Mesenchymal stem cell (in vitro differentiated cells and primary cell): ENCODE measurements at regions not wholly inside any gene's neighbourhood (a gene's known extent, or its start where the extent isn't known, plus 50 kb on each side); places are given as distances from the start of the nearest gene placed in this dataset.

Experiments used
- DNase-seq: peaks from one replicate; pipeline ENCODE4 v3.0.0-alpha.2; 2013
- H2AFZ ChIP-seq: one replicate; pipeline ENCODE4 v1.6.1; 2013; ENCODE audit warnings: low read depth, mild to moderate bottlenecking, control low read depth, inconsistent platforms, low read length, moderate library complexity
- H2AK5ac ChIP-seq: 2 replicates; pipeline ENCODE4 v1.6.1; 2013; ENCODE audit warnings: low read length, moderate library complexity, mild to moderate bottlenecking, inconsistent platforms; ENCODE audit not compliant: severe bottlenecking
- H2BK120ac ChIP-seq: one replicate; pipeline ENCODE4 v1.6.1; 2013; ENCODE audit warnings: low read depth, mild to moderate bottlenecking, inconsistent platforms, low read length, moderate library complexity
- H2BK12ac ChIP-seq, 2 experiments: one replicate each; pipeline ENCODE4 v1.6.1; 2013; ENCODE audit warnings: inconsistent platforms in 2 of 2, low read length in 2 of 2, mild to moderate bottlenecking in 2 of 2, moderate library complexity in 2 of 2, control low read depth in 1 of 2
- H2BK15ac ChIP-seq: one replicate; pipeline ENCODE4 v1.6.1; 2013; ENCODE audit warnings: mild to moderate bottlenecking, low read depth, inconsistent platforms; ENCODE audit not compliant: poor library complexity, severe bottlenecking
- H2BK5ac ChIP-seq: 2 replicates; pipeline ENCODE4 v1.6.1; 2013; ENCODE audit warnings: low read depth, mild to moderate bottlenecking, low read length, control low read depth, inconsistent platforms; ENCODE audit not compliant: poor library complexity, severe bottlenecking
- H3K14ac ChIP-seq, 2 experiments: one replicate each; pipeline ENCODE4 v1.6.1; 2013; ENCODE audit warnings: inconsistent platforms in 2 of 2, low read length in 2 of 2, control low read depth in 1 of 2, mild to moderate bottlenecking in 1 of 2, moderate library complexity in 1 of 2
- H3K18ac ChIP-seq, 2 experiments: one replicate each; pipeline ENCODE4 v1.6.1; 2013; ENCODE audit warnings: inconsistent platforms in 2 of 2, low read length in 2 of 2, control low read depth in 1 of 2, low read depth in 1 of 2, mild to moderate bottlenecking in 1 of 2
- H3K23ac ChIP-seq, 2 experiments: one replicate each; pipeline ENCODE4 v1.6.1; 2013; ENCODE audit warnings: inconsistent platforms in 2 of 2, low read length in 2 of 2, mild to moderate bottlenecking in 2 of 2, moderate library complexity in 2 of 2, control low read depth in 1 of 2
- H3K27ac ChIP-seq: 2 replicates; pipeline ENCODE4 v1.5.1; 2013; ENCODE audit warnings: mild to moderate bottlenecking, moderate library complexity, low read length, control low read depth, inconsistent platforms; ENCODE audit not compliant: poor library complexity, severe bottlenecking
- H3K27me3 ChIP-seq, 2 experiments: 2 replicates each; pipeline versions ENCODE4 v1.6.1 to v1.7.0; 2013; ENCODE audit warnings: low read length in 2 of 2, mild to moderate bottlenecking in 2 of 2, moderate library complexity in 2 of 2, control low read depth in 1 of 2, inconsistent platforms in 1 of 2; ENCODE audit not compliant: control insufficient read depth in 1 of 2, insufficient read depth in 1 of 2
- H3K36me3 ChIP-seq, 2 experiments: 2 replicates each; pipeline versions ENCODE4 v1.6.1 to v1.7.0; 2013; ENCODE audit warnings: low read length in 2 of 2, control low read depth in 1 of 2, inconsistent platforms in 1 of 2, low read depth in 1 of 2, mild to moderate bottlenecking in 1 of 2; ENCODE audit not compliant: insufficient read depth in 2 of 2, control insufficient read depth in 1 of 2
- H3K4ac ChIP-seq, 2 experiments: one replicate each; pipeline ENCODE4 v1.6.1; 2013; ENCODE audit warnings: inconsistent platforms in 2 of 2, low read length in 2 of 2, mild to moderate bottlenecking in 2 of 2, moderate library complexity in 2 of 2, control low read depth in 1 of 2, low read depth in 1 of 2
- H3K4me1 ChIP-seq: 2 replicates; pipeline ENCODE4 v1.6.1; 2013; ENCODE audit warnings: low read depth, low read length, control low read depth; ENCODE audit not compliant: control insufficient read depth, insufficient read depth
- H3K4me2 ChIP-seq: 2 replicates; pipeline ENCODE4 v1.6.1; 2013; ENCODE audit warnings: low read length, mild to moderate bottlenecking, inconsistent platforms; ENCODE audit not compliant: poor library complexity, severe bottlenecking
- H3K4me3 ChIP-seq, 2 experiments: 2 replicates each; pipeline versions ENCODE4 v1.5.1 to v1.7.0; 2013; ENCODE audit warnings: low read length in 2 of 2, mild to moderate bottlenecking in 2 of 2, control low read depth in 1 of 2, low read depth in 1 of 2; ENCODE audit not compliant: insufficient read depth in 1 of 2
- H3K79me1 ChIP-seq: replicated peaks from 2 replicates; pipeline ENCODE4 v1.6.1; 2013; ENCODE audit warnings: mild to moderate bottlenecking, control low read depth, low read length, inconsistent platforms; ENCODE audit not compliant: poor library complexity, severe bottlenecking
- H3K9ac ChIP-seq: 2 replicates; pipeline ENCODE4 v1.7.0; 2013; ENCODE audit warnings: mild to moderate bottlenecking, low read length, moderate library complexity
- H3K9me3 ChIP-seq: 2 replicates; pipeline ENCODE4 v1.7.0; 2013; ENCODE audit warnings: mild to moderate bottlenecking, low read length; ENCODE audit not compliant: control insufficient read depth
- H4K8ac ChIP-seq: one replicate; pipeline ENCODE4 v1.6.1; 2013; ENCODE audit warnings: inconsistent platforms, mild to moderate bottlenecking, low read length, moderate library complexity
- H4K91ac ChIP-seq: one replicate; pipeline ENCODE4 v1.6.1; 2013; ENCODE audit warnings: mild to moderate bottlenecking, low read length, inconsistent platforms
- WGBS: methylation state at CpG from one replicate; pipeline ENCODE4 v1.1.7; 2013; ENCODE audit warnings: mixed read lengths; 5-methylcytosine and 5-hydroxymethylcytosine counted together

- peak; percentile 21 for DNase-seq
- Histone ChIP-seq H3K9ac (no peak overlapping the region), H3K27me3 (no peaks in the 10 kb centered on the region), H3K4ac (no peak overlapping the region), H3K23ac (no peak overlapping the region), H3K36me3 (no peaks in the 10 kb centered on the region), H3K79me1 (no peaks in the 10 kb centered on the region), H3K14ac (no peak overlapping the region), H2BK120ac (no peak overlapping the region), H3K27ac (no peak overlapping the region), H2AFZ (no peak overlapping the region), H3K18ac (no peak overlapping the region), H4K8ac (no peak overlapping the region), H2BK12ac (no peak overlapping the region), H2BK5ac (no peak overlapping the region), H3K4me3 (peak overlapping the region in 1 of 2 experiments; percentile 26), H3K4me2 (no peak overlapping the region), H2AK5ac (no peak overlapping the region), H3K9me3 (peaks cover 35% of the 10 kb centered on the region), H2BK15ac (no peak overlapping the region), H4K91ac (no peak overlapping the region), H3K4me1 (no peaks in the 10 kb centered on the region)
- 80% methylated on average over 2 of the region's 3 CpGs for WGBS
Observed at GRCh38 chr18:61679836-61680235, 213.0 kb downstream of the RNF152 start.

DNA sequence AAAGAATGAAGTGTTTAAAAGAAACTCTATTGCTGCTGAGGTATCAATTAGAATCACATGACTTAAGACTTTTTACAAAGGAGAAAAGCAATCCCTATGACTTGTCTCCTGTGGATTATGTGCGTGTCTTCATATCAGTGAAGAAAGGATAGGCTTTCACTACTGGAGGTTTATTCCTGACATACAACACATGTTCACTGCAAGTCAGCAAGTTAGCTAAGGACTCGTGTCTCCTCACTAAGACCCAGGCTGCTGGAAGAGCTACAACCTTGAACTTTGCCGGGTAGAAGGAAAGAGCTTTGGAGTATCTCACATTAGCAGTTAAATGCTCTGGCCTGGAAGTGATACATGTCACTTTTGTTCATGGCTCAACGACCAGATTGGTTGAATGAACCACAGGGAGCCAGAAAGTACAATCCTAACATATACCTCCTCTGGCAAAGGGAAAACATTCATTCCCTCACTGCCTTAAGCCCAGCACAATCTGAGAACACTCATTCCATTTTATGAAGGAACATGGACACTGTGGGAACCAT lies 215.3 kb downstream of the RNF152 start:
- no peak overlapping the region for H2AFZ ChIP-seq
- no peak overlapping the region for H3K23ac ChIP-seq
- H3K27ac ChIP-seq = no peak overlapping the region
- 75% methylated on average over 4 of the region's 4 CpGs for WGBS
- H3K4me3 ChIP-seq = no peak overlapping the region
- H2BK120ac ChIP-seq = no peak overlapping the region
- no peak overlapping the region for H3K18ac ChIP-seq
- no peak for DNase-seq
- no peak overlapping the region for H3K9ac ChIP-seq
- H2AK5ac ChIP-seq = no peak overlapping the region
- no peak overlapping the region for H3K4ac ChIP-seq
- no peak overlapping the region for H4K91ac ChIP-seq
- H3K14ac ChIP-seq = no peak overlapping the region
- H3K27me3 ChIP-seq = no peaks in the 10 kb centered on the region
- H3K79me1 ChIP-seq = no peaks in the 10 kb centered on the region
- H2BK5ac ChIP-seq = no peak overlapping the region
- H3K9me3 ChIP-seq = peaks cover 30% of the 10 kb centered on the region
- H2BK12ac ChIP-seq = no peak overlapping the region
- H3K4me1 ChIP-seq = no peaks in the 10 kb centered on the region
- H3K36me3 ChIP-seq = no peaks in the 10 kb centered on the region
- no peak overlapping the region for H4K8ac ChIP-seq
- no peak overlapping the region for H3K4me2 ChIP-seq
- H2BK15ac ChIP-seq = no peak overlapping the region

DNA sequence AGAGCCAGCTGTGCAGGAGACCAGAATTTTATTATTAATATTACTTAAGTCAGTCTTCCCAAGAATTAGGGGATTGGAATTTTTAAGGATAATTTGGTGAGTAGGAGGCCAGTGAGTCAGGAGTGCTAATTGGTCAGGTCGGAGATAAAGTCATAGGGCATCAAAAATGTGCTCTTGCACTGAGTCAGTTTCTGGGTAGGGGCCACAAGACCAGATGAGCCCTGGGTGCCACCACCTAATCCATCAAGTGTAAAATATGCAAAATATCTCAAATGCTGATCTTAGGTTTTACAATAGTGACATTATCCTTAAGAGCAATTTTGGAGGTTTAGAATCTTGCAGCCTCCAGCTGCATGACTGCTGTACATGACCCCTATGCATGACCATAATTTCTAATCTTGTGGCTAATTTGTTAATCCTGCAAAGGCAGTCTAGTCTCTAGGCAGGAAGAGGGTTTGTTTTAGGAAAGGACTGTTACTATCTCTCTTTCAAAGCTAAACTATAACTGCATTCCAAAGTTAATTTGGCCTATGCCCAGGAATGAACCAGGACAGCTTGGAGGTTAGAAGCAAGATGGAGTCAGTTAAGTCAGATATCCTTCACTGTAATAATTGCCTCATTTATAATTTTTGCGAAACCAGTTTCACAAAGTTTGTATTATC lies 215.9 kb downstream of the RNF152 start:
- Histone ChIP-seq H3K27ac (no peak overlapping the region), H3K4me2 (no peak overlapping the region)
- WGBS = no CpG with 5 or more reads among the region's 2 CpGs

DNA sequence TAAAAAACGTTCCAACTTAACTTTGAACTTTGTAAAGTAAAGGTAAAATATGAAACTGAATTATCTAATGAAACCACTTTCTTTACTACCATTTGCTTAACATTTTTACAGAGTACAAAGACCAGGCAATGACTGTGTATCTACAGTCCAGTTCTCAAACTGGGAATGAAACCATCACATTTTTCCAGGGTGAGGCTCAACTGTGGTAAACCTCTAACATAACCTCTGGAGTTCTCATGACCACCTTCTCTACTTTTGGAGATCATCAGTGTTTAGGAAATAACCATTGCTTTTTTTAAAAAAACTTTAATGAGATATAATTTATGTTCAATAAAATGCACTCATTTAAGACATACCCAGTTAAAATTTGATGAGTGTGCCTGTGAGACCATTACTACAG lies 223.5 kb downstream of the RNF152 start:
- Histone ChIP-seq H4K8ac (no peak overlapping the region), H2BK15ac (no peak overlapping the region), H3K4ac (no peak overlapping the region), H3K36me3 (no peaks in the 10 kb centered on the region), H2BK5ac (no peak overlapping the region), H4K91ac (no peak overlapping the region), H3K27ac (no peak overlapping the region), H2AK5ac (no peak overlapping the region), H3K79me1 (no peaks in the 10 kb centered on the region), H3K18ac (no peak overlapping the region), H2BK12ac (no peak overlapping the region), H3K27me3 (no peaks in the 10 kb centered on the region), H3K4me2 (no peak overlapping the region), H3K4me3 (no peak overlapping the region), H3K9ac (no peak overlapping the region), H3K9me3 (no peaks in the 10 kb centered on the region), H3K14ac (no peak overlapping the region), H2AFZ (no peak overlapping the region), H3K4me1 (no peaks in the 10 kb centered on the region), H2BK120ac (no peak overlapping the region), H3K23ac (no peak overlapping the region)
- no CpG with 5 or more reads among the region's 1 CpG for WGBS
- DNase-seq = no peak

More for the DNA sequence above, 215.9 kb downstream of the RNF152 start:
- no peak overlapping the region for H3K14ac ChIP-seq
- no peak overlapping the region for H2BK15ac ChIP-seq
- no peak overlapping the region for H2BK120ac ChIP-seq
- no peaks in the 10 kb centered on the region for H3K4me1 ChIP-seq
- peaks cover 30% of the 10 kb centered on the region for H3K9me3 ChIP-seq
- H3K79me1 ChIP-seq = no peaks in the 10 kb centered on the region
- H2BK5ac ChIP-seq = no peak overlapping the region
- no peak overlapping the region for H3K4me3 ChIP-seq
- H4K8ac ChIP-seq = no peak overlapping the region
- no peaks in the 10 kb centered on the region for H3K36me3 ChIP-seq
- H4K91ac ChIP-seq = no peak overlapping the region
- no peak overlapping the region for H2AK5ac ChIP-seq
- H2AFZ ChIP-seq = no peak overlapping the region
- H3K9ac ChIP-seq = no peak overlapping the region
- H3K18ac ChIP-seq = no peak overlapping the region
- H2BK12ac ChIP-seq = no peak overlapping the region
- no peak overlapping the region for H3K4ac ChIP-seq
- H3K23ac ChIP-seq = no peak overlapping the region
- no peaks in the 10 kb centered on the region for H3K27me3 ChIP-seq
- no peak for DNase-seq
